HEK293 (cell line): ENCODE measurements at regions not wholly inside any gene's neighbourhood (a gene's known extent, or its start where the extent isn't known, plus 50 kb on each side); places are given as distances from the start of the nearest gene placed in this dataset.

ENCODE experiments used
- CTCF ChIA-PET: fragments of 350-600 bp; formaldehyde crosslinking; extraction: SDS; loops from one replicate; lab custom pipeline; 2021; ENCODE audit warnings: antibody characterized with exemption; lab: Yijun Ruan, JAX
- POLR2A ChIA-PET: fragments of 300-600 bp; formaldehyde crosslinking; extraction: SDS; loops from one replicate; lab custom pipeline; 2020; ENCODE audit warnings: antibody characterized with exemption, inconsistent platforms; lab: Yijun Ruan, JAX
- H3K27ac ChIP-seq: fragments of 200-500 bp; sonication (Bioruptor generic); 2 replicates; pipeline ENCODE4 v1.5.1; 2014; ENCODE audit warnings: low read depth, low read length, control low read depth, inconsistent platforms; ENCODE audit errors: extremely low read depth
- H3K36me3 ChIP-seq, 2 experiments: fragments of 200-500 bp in 1 of 2; sonication (Bioruptor generic) in 1 of 2; 1 replicate in 1 of 2; 2 replicates in 1 of 2; pipeline ENCODE4 v1.5.1; 2014 to 2017; ENCODE audit warnings: inconsistent platforms in 2 of 2, low read length in 2 of 2; ENCODE audit not compliant: control insufficient read depth in 2 of 2, insufficient read depth in 1 of 2
- H3K4me1 ChIP-seq: fragments of 200-500 bp; sonication (Bioruptor generic); 2 replicates; pipeline ENCODE4 v1.5.1; 2014; ENCODE audit warnings: mild to moderate bottlenecking, low read length, inconsistent platforms; ENCODE audit not compliant: control insufficient read depth, insufficient read depth
- H3K4me3 ChIP-seq: 2 replicates; pipeline ENCODE4 v1.5.1; 2011; ENCODE audit warnings: low read depth, mild to moderate bottlenecking, control low read depth, low read length, moderate library complexity
- H3K9me3 ChIP-seq: fragments of 200-500 bp; sonication (Bioruptor generic); 2 replicates; pipeline ENCODE4 v1.5.1; 2014; ENCODE audit warnings: low read depth, low read length, inconsistent platforms; ENCODE audit not compliant: control insufficient read depth, insufficient read depth
- HOXA7 ChIP-seq: sonication (generic); formaldehyde crosslinking; IDR thresholded peaks from 2 replicates; pipeline ENCODE4 v1.8.1; 2022; ENCODE audit warnings: missing genetic modification reagents, borderline replicate concordance
- HOXD13 ChIP-seq: sonication (generic); formaldehyde crosslinking; IDR thresholded peaks from 2 replicates; pipeline ENCODE4 v1.8.0; 2022; ENCODE audit warnings: missing genetic modification reagents, borderline replicate concordance
- KLF7 ChIP-seq: fragments of 450-650 bp; formaldehyde crosslinking; IDR thresholded peaks from 2 replicates; pipeline ENCODE4 v1.5.1; 2016; ENCODE audit warnings: missing biosample characterization, missing genetic modification characterization, borderline replicate concordance
- MYNN ChIP-seq: fragments of 450-650 bp; formaldehyde crosslinking; IDR thresholded peaks from 2 replicates; pipeline ENCODE4 v1.5.1; 2016; ENCODE audit warnings: missing biosample characterization, missing genetic modification characterization, borderline replicate concordance
- PRDM1 ChIP-seq: fragments of 450-650 bp; formaldehyde crosslinking; IDR thresholded peaks from 2 replicates; pipeline ENCODE4; 2016; ENCODE audit warnings: missing biosample characterization, missing genetic modification characterization
- PRDM2 ChIP-seq: fragments of 450-650 bp; formaldehyde crosslinking; IDR thresholded peaks from 2 replicates; pipeline ENCODE4 v1.5.1; 2016; ENCODE audit warnings: missing biosample characterization, missing genetic modification characterization, borderline replicate concordance
- PRDM4 ChIP-seq: fragments of 450-650 bp; formaldehyde crosslinking; IDR thresholded peaks from 2 replicates; pipeline ENCODE4 v1.5.1; 2017; ENCODE audit warnings: missing biosample characterization, missing genetic modification characterization
- SETDB1 ChIP-seq: IDR thresholded peaks from one replicate; pipeline ENCODE4 v1.6.1; 2017; ENCODE audit warnings: mild to moderate bottlenecking, low read length, moderate library complexity, mixed read lengths; ENCODE audit not compliant: insufficient read length
- YY1 ChIP-seq: fragments of 450-650 bp; formaldehyde crosslinking; IDR thresholded peaks from 2 replicates; pipeline ENCODE4 v1.5.1; 2018; ENCODE audit warnings: missing biosample characterization, missing genetic modification characterization
- ZBTB17 ChIP-seq: fragments of 450-650 bp; formaldehyde crosslinking; IDR thresholded peaks from 2 replicates; pipeline ENCODE4 v1.5.1; 2016; ENCODE audit warnings: missing biosample characterization, missing genetic modification characterization
- ZFP69B ChIP-seq: fragments of 450-650 bp; formaldehyde crosslinking; IDR thresholded peaks from 2 replicates; pipeline ENCODE4 v1.5.1; 2016; ENCODE audit warnings: missing biosample characterization, missing genetic modification characterization
- ZNF148 ChIP-seq: fragments of 450-650 bp; formaldehyde crosslinking; IDR thresholded peaks from 2 replicates; pipeline ENCODE4 v1.5.0; 2017; ENCODE audit warnings: missing biosample characterization, missing genetic modification characterization, borderline replicate concordance
- ZNF19 ChIP-seq: fragments of 450-650 bp; formaldehyde crosslinking; IDR thresholded peaks from 2 replicates; pipeline ENCODE4; 2016; ENCODE audit warnings: missing biosample characterization, missing genetic modification characterization, low read depth
- ZNF211 ChIP-seq: fragments of 450-650 bp; formaldehyde crosslinking; IDR thresholded peaks from 2 replicates; pipeline ENCODE4 v1.5.1; 2016; ENCODE audit warnings: low read depth, missing biosample characterization, missing genetic modification characterization
- ZNF221 ChIP-seq: fragments of 450-650 bp; formaldehyde crosslinking; IDR thresholded peaks from 2 replicates; pipeline ENCODE4 v1.5.1; 2017; ENCODE audit warnings: missing biosample characterization, missing genetic modification characterization, borderline replicate concordance
- ZNF266 ChIP-seq: fragments of 450-650 bp; formaldehyde crosslinking; IDR thresholded peaks from 2 replicates; pipeline ENCODE4 v1.5.1; 2016; ENCODE audit warnings: missing biosample characterization, missing genetic modification characterization, low read depth
- ZNF416 ChIP-seq: fragments of 450-650 bp; formaldehyde crosslinking; IDR thresholded peaks from 2 replicates; pipeline ENCODE4 v1.5.1; 2016; ENCODE audit warnings: missing biosample characterization, missing genetic modification characterization
- ZNF48 ChIP-seq: fragments of 450-650 bp; formaldehyde crosslinking; IDR thresholded peaks from 2 replicates; pipeline ENCODE4 v1.5.1; 2016; ENCODE audit warnings: missing biosample characterization, missing genetic modification characterization
- ZNF585B ChIP-seq: fragments of 450-650 bp; formaldehyde crosslinking; IDR thresholded peaks from 2 replicates; pipeline ENCODE4 v1.5.1; 2016; ENCODE audit warnings: missing biosample characterization, missing genetic modification characterization
- ZNF600 ChIP-seq: fragments of 450-650 bp; formaldehyde crosslinking; IDR thresholded peaks from 2 replicates; pipeline ENCODE4 v1.5.1; 2016; ENCODE audit warnings: missing biosample characterization, missing genetic modification characterization
- ZNF660 ChIP-seq: fragments of 450-650 bp; IDR thresholded peaks from 2 replicates; pipeline ENCODE4 v1.5.1; 2018; ENCODE audit warnings: missing biosample characterization, mild to moderate bottlenecking, missing genetic modification characterization
- ZNF747 ChIP-seq: fragments of 450-650 bp; formaldehyde crosslinking; IDR thresholded peaks from 2 replicates; pipeline ENCODE4 v1.5.1; 2016; ENCODE audit warnings: missing biosample characterization, missing genetic modification characterization
- ZSCAN4 ChIP-seq: fragments of 450-650 bp; formaldehyde crosslinking; IDR thresholded peaks from 2 replicates; pipeline ENCODE4 v1.5.1; 2017; ENCODE audit warnings: missing biosample characterization, missing genetic modification characterization
- ZSCAN5A ChIP-seq: fragments of 450-650 bp; formaldehyde crosslinking; IDR thresholded peaks from 2 replicates; pipeline ENCODE4 v1.5.1; 2016; ENCODE audit warnings: missing biosample characterization, missing genetic modification characterization

- no peak for TF ChIP-seq ZNF19
- no peak for TF ChIP-seq MYNN (tag by site-specific recombination)
- TF ChIP-seq ZNF416 (tag by site-specific recombination), result no peak
Observed at GRCh38 chr17:69655902-69656301, 241.4 kb downstream of the MAP2K6 start (continued).

GRCh38 chr17:69669441-69670178 lies 255.1 kb downstream of the MAP2K6 start:
- H3K9me3 ChIP-seq, result no peaks in the 10 kb centered on the region
- no peak overlapping the region for H3K27ac ChIP-seq
- no peaks in the 10 kb centered on the region for H3K36me3 ChIP-seq
- POLR2A ChIA-PET, result no interaction called here
- CTCF ChIA-PET, result no interaction called here
- H3K4me1 ChIP-seq, result no peaks in the 10 kb centered on the region
- H3K4me3 ChIP-seq, result no peak overlapping the region
- no peak for TF ChIP-seq ZSCAN4 (tag by site-specific recombination)
- no peak for TF ChIP-seq ZNF211 (tag by site-specific recombination)
- no peak for TF ChIP-seq PRDM4 (tag by site-specific recombination)
- peak; percentile 30; the same call in 1 of the 2 replicates for TF ChIP-seq ZBTB17
- TF ChIP-seq ZNF266 (tag by site-specific recombination), result no peak
- TF ChIP-seq ZNF660, result no peak
- no peak for TF ChIP-seq ZSCAN5A (tag by site-specific recombination)
- no peak for TF ChIP-seq ZNF747 (tag by site-specific recombination)
- TF ChIP-seq ZNF48, result no peak
- no peak for TF ChIP-seq KLF7 (tag by site-specific recombination)
- no peak for TF ChIP-seq HOXD13 (CRISPR knock-in tag)
- TF ChIP-seq PRDM2 (tag by site-specific recombination), result no peak
- peak; percentile 34; the same call in 1 of the 2 replicates for TF ChIP-seq ZNF600 (tag by site-specific recombination)
- TF ChIP-seq ZNF148 (tag by site-specific recombination), result no peak
- no peak for TF ChIP-seq HOXA7 (CRISPR knock-in tag)
- no peak for TF ChIP-seq ZNF221 (tag by site-specific recombination)
- TF ChIP-seq SETDB1, result no peak
- TF ChIP-seq YY1 (tag by site-specific recombination), result no peak
- TF ChIP-seq ZFP69B, result no peak
- TF ChIP-seq PRDM1 (tag by site-specific recombination), result no peak
- TF ChIP-seq ZNF585B (tag by site-specific recombination), result no peak
